ENCODE measurements at regions not wholly inside any gene's neighbourhood (a gene's known extent, or its start where the extent isn't known, plus 50 kb on each side); places are given as distances from the start of the nearest gene placed in this dataset.

DNA sequence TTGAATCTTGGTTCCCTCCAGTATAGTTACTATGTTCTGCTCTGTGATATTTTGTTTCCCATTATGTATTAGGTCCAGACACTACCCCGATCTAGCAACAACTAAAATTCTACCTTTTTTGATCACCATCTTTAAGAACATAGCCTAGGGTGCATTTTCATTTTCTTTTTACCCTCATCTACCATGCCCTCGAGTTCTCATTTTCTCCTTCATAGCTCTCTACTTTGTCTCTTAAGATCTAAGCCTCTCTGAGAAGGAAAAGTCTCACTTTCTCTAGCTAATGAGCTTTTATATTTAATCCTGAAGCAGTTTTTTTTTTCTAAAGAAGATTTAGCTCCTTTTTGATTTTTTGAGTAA lies 1089.4 kb upstream of the SLC39A10 start:
- TF ChIP-seq, protein P1, sequence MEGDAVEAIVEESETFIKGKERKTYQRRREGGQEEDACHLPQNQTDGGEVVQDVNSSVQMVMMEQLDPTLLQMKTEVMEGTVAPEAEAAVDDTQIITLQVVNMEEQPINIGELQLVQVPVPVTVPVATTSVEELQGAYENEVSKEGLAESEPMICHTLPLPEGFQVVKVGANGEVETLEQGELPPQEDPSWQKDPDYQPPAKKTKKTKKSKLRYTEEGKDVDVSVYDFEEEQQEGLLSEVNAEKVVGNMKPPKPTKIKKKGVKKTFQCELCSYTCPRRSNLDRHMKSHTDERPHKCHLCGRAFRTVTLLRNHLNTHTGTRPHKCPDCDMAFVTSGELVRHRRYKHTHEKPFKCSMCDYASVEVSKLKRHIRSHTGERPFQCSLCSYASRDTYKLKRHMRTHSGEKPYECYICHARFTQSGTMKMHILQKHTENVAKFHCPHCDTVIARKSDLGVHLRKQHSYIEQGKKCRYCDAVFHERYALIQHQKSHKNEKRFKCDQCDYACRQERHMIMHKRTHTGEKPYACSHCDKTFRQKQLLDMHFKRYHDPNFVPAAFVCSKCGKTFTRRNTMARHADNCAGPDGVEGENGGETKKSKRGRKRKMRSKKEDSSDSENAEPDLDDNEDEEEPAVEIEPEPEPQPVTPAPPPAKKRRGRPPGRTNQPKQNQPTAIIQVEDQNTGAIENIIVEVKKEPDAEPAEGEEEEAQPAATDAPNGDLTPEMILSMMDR (conservative IDR thresholded peaks at IDR 0.05; ENCODE audit: low read depth, low read length), result no peak
- TF ChIP-seq EZH2 (IDR thresholded peaks at IDR 0.05; ENCODE audit: borderline replicate concordance, low read depth, low read length, poor library complexity, severe bottlenecking), result no peak
